SK-N-SH treated with all-trans-retinoic acid at 6 μM for 48 hours (cell line): ENCODE measurements at regions not wholly inside any gene's neighbourhood (a gene's known extent, or its start where the extent isn't known, plus 50 kb on each side); places are given as distances from the start of the nearest gene placed in this dataset.

ENCODE experiments used
- ATAC-seq: fragments of 200-7000 bp; cut with Tn5 transposase; 3 replicates; pipeline ENCODE4 v1.9.1; 2020; ENCODE audit warnings: mild to moderate bottlenecking, moderate library complexity
- ARNTL ChIP-seq: fragments of 450-650 bp; formaldehyde crosslinking; IDR thresholded peaks from 2 replicates; pipeline ENCODE4 v1.5.0; 2020; ENCODE audit warnings: low read depth, mild to moderate bottlenecking, moderate library complexity, borderline replicate concordance
- BACH2 ChIP-seq: fragments of 250-450 bp; sonication (Bioruptor Pico); IDR thresholded peaks from 2 replicates; pipeline ENCODE4 v1.9.0; 2021; ENCODE audit warnings: mild to moderate bottlenecking, borderline replicate concordance
- CSDC2 ChIP-seq: fragments of 250-450 bp; sonication (Bioruptor Pico); IDR thresholded peaks from 2 replicates; pipeline ENCODE4 v1.5.0; 2020; ENCODE audit warnings: mild to moderate bottlenecking, moderate library complexity
- CSRNP3 ChIP-seq: fragments of 250-450 bp; sonication (Bioruptor Pico); IDR thresholded peaks from 2 replicates; pipeline ENCODE4 v1.5.1; 2021; ENCODE audit warnings: mild to moderate bottlenecking, moderate library complexity
- ESRRG ChIP-seq: fragments of 250-450 bp; sonication (Bioruptor Pico); IDR thresholded peaks from 2 replicates; pipeline ENCODE4 v1.6.1; 2021; ENCODE audit warnings: mild to moderate bottlenecking
- GLIS3 ChIP-seq: fragments of 250-450 bp; sonication (Bioruptor Pico); IDR thresholded peaks from 2 replicates; pipeline ENCODE4 v1.5.0; 2020; ENCODE audit warnings: mild to moderate bottlenecking, moderate library complexity
- ISL1 ChIP-seq: fragments of 250-450 bp; sonication (Bioruptor Pico); IDR thresholded peaks from 2 replicates; pipeline ENCODE4 v2.1.2; 2022; ENCODE audit warnings: mild to moderate bottlenecking, moderate library complexity
- OSR1 ChIP-seq: fragments of 250-450 bp; sonication (Bioruptor Pico); IDR thresholded peaks from 2 replicates; pipeline ENCODE4 v1.8.0; 2022; ENCODE audit warnings: moderate library complexity, mild to moderate bottlenecking, inconsistent platforms
- POU6F1 ChIP-seq: fragments of 250-450 bp; sonication (Bioruptor Pico); IDR thresholded peaks from 2 replicates; pipeline ENCODE4 v1.8.0; 2021; ENCODE audit warnings: low read depth, mild to moderate bottlenecking, moderate library complexity, borderline replicate concordance
- PPARA ChIP-seq: fragments of 250-450 bp; sonication (Bioruptor Pico); IDR thresholded peaks from 2 replicates; pipeline ENCODE4 v1.5.0; 2020; ENCODE audit warnings: mild to moderate bottlenecking, borderline replicate concordance
- RARB ChIP-seq: fragments of 250-450 bp; sonication (Bioruptor Pico); IDR thresholded peaks from 2 replicates; pipeline ENCODE4 v1.8.0; 2021; ENCODE audit warnings: mild to moderate bottlenecking, moderate library complexity
- SNAI2 ChIP-seq: fragments of 250-450 bp; sonication (Bioruptor Pico); IDR thresholded peaks from 2 replicates; pipeline ENCODE4 v1.5.0; 2020; ENCODE audit warnings: mild to moderate bottlenecking, moderate library complexity
- TOX ChIP-seq: fragments of 250-450 bp; sonication (Bioruptor Pico); IDR thresholded peaks from 2 replicates; pipeline ENCODE4 v1.8.0; 2021; ENCODE audit warnings: mild to moderate bottlenecking, moderate library complexity, borderline replicate concordance
- TSHZ2 ChIP-seq: fragments of 250-450 bp; sonication (Bioruptor Pico); IDR thresholded peaks from 2 replicates; pipeline ENCODE4 v1.5.0; 2020; ENCODE audit warnings: mild to moderate bottlenecking, moderate library complexity
- ZC3H10 ChIP-seq: fragments of 250-450 bp; sonication (Bioruptor Pico); IDR thresholded peaks from 2 replicates; pipeline ENCODE4 v1.5.1; 2021; ENCODE audit warnings: mild to moderate bottlenecking, moderate library complexity
- ZFP3 ChIP-seq: fragments of 250-450 bp; sonication (Bioruptor Pico); IDR thresholded peaks from 2 replicates; pipeline ENCODE4 v1.5.0; 2020; ENCODE audit warnings: mild to moderate bottlenecking, moderate library complexity
- ZFP30 ChIP-seq: fragments of 450-650 bp; formaldehyde crosslinking; IDR thresholded peaks from 2 replicates; pipeline ENCODE4 v1.5.0; 2022; ENCODE audit warnings: mild to moderate bottlenecking, moderate library complexity
- ZNF565 ChIP-seq: fragments of 450-650 bp; formaldehyde crosslinking; conservative IDR thresholded peaks from 2 replicates; pipeline ENCODE4 v1.5.0; 2020; ENCODE audit warnings: low read depth, mild to moderate bottlenecking, moderate library complexity
- ZNF70 ChIP-seq: fragments of 450-650 bp; formaldehyde crosslinking; IDR thresholded peaks from 2 replicates; pipeline ENCODE4 v1.5.0; 2020; ENCODE audit warnings: mild to moderate bottlenecking, moderate library complexity
- ZNF8 ChIP-seq: fragments of 450-650 bp; formaldehyde crosslinking; IDR thresholded peaks from 2 replicates; pipeline ENCODE4 v1.5.0; 2020; ENCODE audit warnings: mild to moderate bottlenecking, moderate library complexity

- no peak for ATAC-seq
These were observed 58.2 kb downstream of the ESM1 start for GRCh38 chr5:54927097-54927746.

GRCh38 chr5:54924487-54924886 is 60.9 kb downstream of the ESM1 start:
- TF ChIP-seq TSHZ2 (CRISPR knock-in tag), result no peak
- no peak for TF ChIP-seq SNAI2
- TF ChIP-seq ZFP30, result no peak
- no peak for TF ChIP-seq CSRNP3 (CRISPR knock-in tag)
- TF ChIP-seq OSR1 (CRISPR knock-in tag), result no peak
- TF ChIP-seq CSDC2 (CRISPR knock-in tag), result no peak
- no peak for TF ChIP-seq ZFP3 (CRISPR knock-in tag)
- TF ChIP-seq ZNF8 (CRISPR knock-in tag), result no peak
- TF ChIP-seq GLIS3 (CRISPR knock-in tag), result no peak
- no peak for TF ChIP-seq ZNF70 (CRISPR knock-in tag)
- no peak for TF ChIP-seq ARNTL (CRISPR knock-in tag)
- TF ChIP-seq TOX (CRISPR knock-in tag), result no peak
- TF ChIP-seq ESRRG (CRISPR knock-in tag), result no peak
- no peak for TF ChIP-seq ZNF565
- TF ChIP-seq ZC3H10 (CRISPR knock-in tag), result no peak
- no peak for TF ChIP-seq PPARA (CRISPR knock-in tag)
- no peak for TF ChIP-seq RARB
- no peak for TF ChIP-seq BACH2 (CRISPR knock-in tag)
- TF ChIP-seq, all 23 proteins: peak for 0
- ATAC-seq, result no peak

More at GRCh38 chr5:54927097-54927746, 58.2 kb downstream of the ESM1 start:
- TF ChIP-seq CSRNP3 (CRISPR knock-in tag) (no peak), ZNF565 (no peak), ZFP30 (no peak), ESRRG (CRISPR knock-in tag) (no peak), TOX (CRISPR knock-in tag) (no peak), BACH2 (CRISPR knock-in tag) (no peak), POU6F1 (CRISPR knock-in tag) (no peak)
- TF ChIP-seq, all 23 proteins: peak for 0

GRCh38 chr5:54917323-54917722 is 68.1 kb downstream of the ESM1 start:
- TF ChIP-seq BACH2 (CRISPR knock-in tag) (no peak), ISL1 (CRISPR knock-in tag) (no peak), ESRRG (CRISPR knock-in tag) (no peak), RARB (no peak), ZC3H10 (CRISPR knock-in tag) (no peak), PPARA (CRISPR knock-in tag) (no peak), CSRNP3 (CRISPR knock-in tag) (no peak), TSHZ2 (CRISPR knock-in tag) (no peak), CSDC2 (CRISPR knock-in tag) (no peak), ZNF70 (CRISPR knock-in tag) (no peak), ARNTL (CRISPR knock-in tag) (no peak), SNAI2 (no peak), OSR1 (CRISPR knock-in tag) (no peak)
- no peak for ATAC-seq
